PFSK-1 (cell line): ENCODE measurements at regions not wholly inside any gene's neighbourhood (a gene's known extent, or its start where the extent isn't known, plus 50 kb on each side); places are given as distances from the start of the nearest gene placed in this dataset.

ENCODE experiments used
- FOXP2 ChIP-seq: optimal IDR thresholded peaks from 2 replicates; pipeline ENCODE3; 2011; ENCODE audit warnings: borderline replicate concordance, control low read depth, inconsistent platforms; ENCODE audit not compliant: insufficient read depth; ENCODE audit errors: extremely low read length, extremely low read depth
- POLR2AphosphoS5 ChIP-seq: IDR thresholded peaks from 2 replicates; pipeline ENCODE4 v1.6.1; 2012; ENCODE audit warnings: low read depth, mild to moderate bottlenecking, control low read depth, low read length, moderate library complexity
- REST ChIP-seq, 2 experiments: IDR thresholded peaks; 2 replicates each; pipeline versions ENCODE4 v1.6.1 to v1.8.0; 2011 to 2012; ENCODE audit warnings: low read depth in 2 of 2, low read length in 2 of 2, control low read depth in 1 of 2, inconsistent platforms in 1 of 2, mild to moderate bottlenecking in 1 of 2, moderate library complexity in 1 of 2; ENCODE audit not compliant: insufficient read depth in 1 of 2
- SIN3A ChIP-seq: IDR thresholded peaks from 2 replicates; pipeline ENCODE4 v1.6.1; 2012; ENCODE audit warnings: mild to moderate bottlenecking, low read length, moderate library complexity, borderline replicate concordance; ENCODE audit not compliant: insufficient read depth
- TAF1 ChIP-seq: IDR thresholded peaks from 2 replicates; pipeline ENCODE4 v1.6.1; 2012; ENCODE audit warnings: low read length, control low read depth, borderline replicate concordance; ENCODE audit not compliant: insufficient read depth

DNA sequence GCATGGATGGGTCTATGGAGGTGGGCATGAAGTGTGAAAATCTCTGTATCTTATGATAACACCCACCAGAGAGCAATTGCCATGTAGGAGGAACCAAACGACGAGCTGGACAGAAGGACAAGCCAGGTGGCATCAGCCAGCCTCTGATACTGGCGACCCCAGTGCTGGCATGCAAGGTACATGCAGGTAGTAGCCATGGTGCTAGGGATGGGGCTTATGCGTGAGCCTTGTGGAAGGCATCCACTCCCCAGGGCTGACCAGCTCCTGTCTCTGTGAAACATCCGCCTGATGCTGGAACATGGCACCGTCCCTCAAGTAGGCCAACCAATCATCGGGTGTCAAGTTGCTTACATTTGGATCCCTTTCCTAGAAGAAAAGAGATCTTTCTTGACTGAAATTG is 412.9 kb downstream of the GADD45G start:
- TF ChIP-seq SIN3A (no peak), REST (IDR thresholded peaks at IDR 0.05; ENCODE audit: insufficient read depth in 1 of 2, low read depth in 2 of 2, low read length in 2 of 2) (no peak), TAF1 (no peak), POLR2AphosphoS5 (no peak), FOXP2 (no peak)

- TF ChIP-seq REST (IDR thresholded peaks at IDR 0.05; ENCODE audit: insufficient read depth in 1 of 2, low read depth in 2 of 2, low read length in 2 of 2), result no peak
- no peak for TF ChIP-seq POLR2AphosphoS5
- TF ChIP-seq TAF1, result no peak
- TF ChIP-seq SIN3A, result no peak
- TF ChIP-seq FOXP2, result no peak
Measured at GRCh38 chr9:90018688-90019087, 413.9 kb downstream of the GADD45G start.

DNA sequence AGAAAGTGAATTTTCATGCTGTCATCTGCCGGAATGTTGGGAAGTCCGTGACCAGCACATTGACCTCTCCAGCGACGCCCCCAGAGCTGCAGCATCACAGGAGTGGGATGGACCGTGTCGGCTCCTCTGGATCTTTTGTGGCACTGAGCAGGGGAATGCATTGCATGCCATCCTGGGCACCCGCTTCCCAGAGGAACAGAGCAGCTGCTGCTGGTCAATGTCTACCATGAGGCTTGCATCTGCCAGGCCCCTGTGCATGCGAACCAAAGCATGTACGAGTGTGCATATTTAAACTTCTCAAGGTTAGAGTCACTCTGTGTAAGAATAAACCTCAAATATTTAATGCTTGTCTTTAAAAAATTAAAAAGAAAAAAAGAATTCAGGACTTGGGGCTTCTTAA is 414.8 kb downstream of the GADD45G start:
- no peak for TF ChIP-seq TAF1
- no peak for TF ChIP-seq SIN3A
- no peak for TF ChIP-seq POLR2AphosphoS5
- no peak for TF ChIP-seq REST (IDR thresholded peaks at IDR 0.05; ENCODE audit: insufficient read depth in 1 of 2, low read depth in 2 of 2, low read length in 2 of 2)
- TF ChIP-seq FOXP2, result no peak

- TF ChIP-seq TAF1, result no peak
- TF ChIP-seq SIN3A, result no peak
- no peak for TF ChIP-seq POLR2AphosphoS5
- no peak for TF ChIP-seq REST (IDR thresholded peaks at IDR 0.05; ENCODE audit: insufficient read depth in 1 of 2, low read depth in 2 of 2, low read length in 2 of 2)
- no peak for TF ChIP-seq FOXP2
Measured at GRCh38 chr9:90020276-90020871, 415.6 kb downstream of the GADD45G start.
